ENCODE measurements at regions not wholly inside any gene's neighbourhood (a gene's known extent, or its start where the extent isn't known, plus 50 kb on each side); places are given as distances from the start of the nearest gene placed in this dataset.

GRCh38 chr1:199932462-199932861 is 95.0 kb upstream of the NR5A2 start:
- TF ChIP-seq CTCF (IDR thresholded peaks at IDR 0.05; ENCODE audit: insufficient read depth, low read length, poor library complexity, severe bottlenecking) (no peak), EZH2phosphoT487 (conservative IDR thresholded peaks at IDR 0.05; ENCODE audit: low read length) (no peak)
